ENCODE measurements at regions not wholly inside any gene's neighbourhood (a gene's known extent, or its start where the extent isn't known, plus 50 kb on each side); places are given as distances from the start of the nearest gene placed in this dataset.

- no peak for TF ChIP-seq POLR2AphosphoS5 (IDR thresholded peaks at IDR 0.05)
- no peak for TF ChIP-seq POLR2A (IDR thresholded peaks at IDR 0.05)
- TF ChIP-seq CTCF (IDR thresholded peaks at IDR 0.05) = no peak
- TF ChIP-seq EP300 (IDR thresholded peaks at IDR 0.05) = no peak
These were observed 310.1 kb downstream of the UTRN start for GRCh38 chr6:144595266-144595665.

All from upper lobe of left lung (tissue), 4 donors.